ENCODE measurements at regions not wholly inside any gene's neighbourhood (a gene's known extent, or its start where the extent isn't known, plus 50 kb on each side); places are given as distances from the start of the nearest gene placed in this dataset.

GRCh38 chr11:128021349-128022006 lies 565.9 kb downstream of the ETS1 start:
- TF ChIP-seq POLR2AphosphoS2 (conservative IDR thresholded peaks at IDR 0.05; ENCODE audit: low read length) = no peak
- TF ChIP-seq POLR2A (IDR thresholded peaks at IDR 0.05; ENCODE audit: low read length) = no peak
- TF ChIP-seq CEBPB (IDR thresholded peaks at IDR 0.05) = no peak
- TF ChIP-seq CTCF (IDR thresholded peaks at IDR 0.05) = 0 out of 3 replicates have a peak, but pooled peaks have one; percentile 6
- no peak for TF ChIP-seq NFE2L2 (conservative IDR thresholded peaks at IDR 0.05; ENCODE audit: low read length)
- no peak for TF ChIP-seq E2F6 (IDR thresholded peaks at IDR 0.05; ENCODE audit: borderline replicate concordance, low read depth)
- TF ChIP-seq PHF8 (IDR thresholded peaks at IDR 0.05; ENCODE audit: borderline replicate concordance, low read depth) = no peak
- TF ChIP-seq MAX (IDR thresholded peaks at IDR 0.05) = no peak
- no peak for TF ChIP-seq JUN (IDR thresholded peaks at IDR 0.05)
- no peak for TF ChIP-seq CBX8 (IDR thresholded peaks at IDR 0.05)
- TF ChIP-seq USF2 (IDR thresholded peaks at IDR 0.05) = no peak
